HUDEP-2 (cell line): ENCODE measurements at regions not wholly inside any gene's neighbourhood (a gene's known extent, or its start where the extent isn't known, plus 50 kb on each side); places are given as distances from the start of the nearest gene placed in this dataset.

ENCODE experiments used
- DNase-seq, 76 experiments: peaks; one replicate each; lab custom pipeline; 2025; ENCODE audit not compliant: unreplicated experiment in 76 of 76; lab: John Stamatoyannopoulos, UW

DNA sequence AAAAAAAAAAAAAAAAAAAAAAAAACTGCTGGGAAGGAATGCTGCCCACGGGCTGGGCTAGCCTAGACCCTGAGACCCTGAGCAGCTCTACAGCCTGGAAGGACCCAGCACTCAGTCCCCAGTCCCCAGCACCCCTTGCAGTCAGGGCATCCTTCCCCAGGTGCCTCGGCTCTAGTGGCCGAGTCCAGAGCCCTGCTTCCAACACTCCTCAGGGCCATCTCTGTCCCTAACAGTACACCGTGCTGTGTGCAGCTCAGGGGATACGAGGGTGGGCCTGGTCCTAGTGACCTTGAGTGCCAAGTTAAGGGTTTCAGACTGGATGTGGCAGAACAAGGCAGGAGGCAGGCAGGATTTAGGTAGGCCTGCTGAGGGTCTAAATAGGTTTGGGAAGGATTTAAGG lies 50.2 kb upstream of the LRP8 start:
- DNase-seq = no peak

DNA sequence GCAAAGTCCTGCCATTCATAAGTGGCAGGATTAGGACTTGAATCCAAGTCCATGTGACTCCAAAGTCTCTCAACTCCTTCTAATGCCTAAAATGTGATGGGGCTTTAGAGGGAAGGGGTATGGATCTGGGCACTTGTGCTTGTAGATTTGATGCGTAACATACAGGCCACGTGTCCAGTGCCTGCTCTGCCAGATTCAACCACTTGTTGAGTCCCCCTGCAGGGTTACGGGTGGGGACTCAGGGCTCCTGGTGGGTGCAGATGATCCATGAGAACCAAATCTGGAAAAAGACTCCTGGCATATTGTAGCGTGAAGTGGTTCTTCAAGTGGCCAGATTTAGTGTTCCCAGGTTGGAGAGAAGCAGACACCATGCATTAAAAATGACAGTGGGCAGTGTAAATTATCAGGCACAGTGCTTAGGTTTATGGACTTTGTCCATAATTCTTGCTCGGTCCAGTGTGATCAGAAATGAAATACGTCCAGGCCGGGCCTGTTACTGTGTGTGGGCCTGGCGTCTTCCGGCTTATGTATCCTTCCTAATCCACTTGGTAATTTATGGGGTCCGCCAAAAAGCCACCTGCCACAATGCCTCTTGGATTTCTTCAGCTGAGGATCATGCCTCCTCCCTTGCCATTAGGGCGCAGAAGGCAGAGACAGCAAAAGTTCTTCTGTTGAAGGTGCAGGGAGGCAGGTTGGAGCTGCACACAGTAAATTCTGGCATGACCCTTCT lies 51.2 kb upstream of the LRP8 start:
- DNase-seq = no peak

DNA sequence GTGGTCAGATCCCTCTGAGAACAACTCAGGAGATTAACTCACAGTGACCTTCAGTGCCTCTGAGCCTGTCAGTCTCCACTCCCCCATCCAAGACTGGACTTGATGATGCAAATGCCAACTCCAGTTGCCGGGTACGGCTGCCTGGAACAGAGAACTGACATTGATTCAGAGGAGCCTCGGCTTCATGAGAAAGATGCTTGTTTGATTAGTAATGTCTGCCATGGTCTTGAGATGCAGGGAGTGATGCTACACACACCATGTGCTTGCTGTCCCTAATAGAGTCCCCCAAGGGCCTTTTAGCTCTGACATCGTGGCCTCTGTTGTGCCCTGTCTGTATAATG lies 51.8 kb upstream of the LRP8 start:
- no peak for DNase-seq

DNA sequence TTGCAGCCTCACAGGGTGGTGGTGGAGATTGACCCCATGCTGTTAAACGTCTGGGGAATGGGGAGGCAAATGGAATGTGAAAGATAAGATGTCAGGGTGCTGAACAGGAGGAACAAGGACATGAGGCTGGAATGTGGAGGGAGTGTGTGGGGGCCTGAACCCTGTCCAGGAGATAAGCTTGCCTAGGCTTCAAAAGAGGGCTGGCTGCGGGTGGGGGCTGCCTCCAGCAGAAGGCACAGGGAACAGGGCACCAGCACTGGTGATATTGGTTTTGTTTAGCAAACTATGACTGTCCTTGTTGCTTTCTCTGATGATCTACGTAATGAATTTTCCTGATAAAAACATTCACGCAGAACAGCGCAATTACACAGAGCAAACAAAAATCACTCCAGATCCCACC lies 52.4 kb upstream of the LRP8 start:
- no peak for DNase-seq

DNA sequence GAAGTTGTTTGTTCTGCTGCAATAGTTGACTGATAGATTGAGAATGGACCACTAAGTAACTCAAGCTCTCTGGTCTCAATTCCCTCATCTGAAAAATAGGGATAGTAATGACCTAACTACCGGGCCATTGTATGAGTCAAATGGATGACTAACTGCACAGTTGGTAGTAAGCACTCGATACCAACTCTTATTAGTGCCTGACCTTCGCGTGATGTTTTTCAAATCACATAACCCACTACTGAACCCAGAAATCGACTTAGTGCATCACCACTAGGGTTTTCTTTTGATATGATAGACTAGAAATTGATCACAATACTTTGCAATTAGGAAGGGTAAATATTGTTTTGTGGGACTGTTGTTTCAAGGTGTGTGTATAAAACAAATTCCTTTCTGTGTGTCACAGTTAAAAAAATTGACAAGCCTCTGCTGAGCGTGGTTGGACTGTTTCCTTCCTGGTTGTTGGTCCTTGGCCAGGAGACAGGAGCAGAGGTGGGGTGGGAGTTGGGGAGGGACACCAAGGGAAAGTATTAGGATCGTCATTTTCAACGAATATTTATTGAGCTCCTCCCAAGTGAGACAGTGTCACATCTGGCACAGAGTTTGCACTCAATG lies 54.0 kb upstream of the LRP8 start:
- DNase-seq = no peak

DNA sequence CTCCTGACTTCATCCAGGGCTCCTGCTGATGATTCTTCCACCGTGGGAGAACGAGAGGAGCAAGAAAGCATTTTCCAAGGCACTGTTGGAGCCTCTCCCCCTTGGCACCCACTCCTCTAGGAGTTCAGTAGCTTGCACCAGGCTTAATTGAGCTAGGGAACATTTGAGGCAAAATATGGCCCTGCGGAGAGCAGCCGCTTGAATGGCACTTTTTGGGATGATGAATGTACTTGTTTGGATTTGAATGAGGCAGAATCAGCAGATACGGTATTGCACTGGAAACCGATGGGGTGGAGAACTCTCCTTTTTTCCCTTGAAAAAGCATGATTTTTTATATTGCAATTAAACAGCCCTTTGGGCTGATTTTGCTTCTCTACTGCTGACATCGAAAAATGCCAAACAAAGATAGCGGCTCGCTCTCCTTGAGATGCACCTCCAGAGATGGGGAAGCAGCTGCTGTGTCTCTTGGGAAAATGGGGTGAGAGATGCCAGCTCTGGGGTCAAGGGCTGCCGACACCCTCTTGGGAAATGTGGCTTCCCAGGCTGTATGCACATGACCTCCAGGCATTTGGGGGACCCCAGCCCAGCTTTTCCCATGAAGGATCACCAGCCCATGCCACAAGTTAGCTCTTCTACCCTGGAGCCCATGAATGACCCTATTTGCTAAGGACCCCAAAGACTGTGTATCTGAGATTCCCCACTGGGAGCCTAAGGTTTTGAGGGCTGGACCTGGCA lies 55.4 kb upstream of the LRP8 start:
- no peak for DNase-seq

DNA sequence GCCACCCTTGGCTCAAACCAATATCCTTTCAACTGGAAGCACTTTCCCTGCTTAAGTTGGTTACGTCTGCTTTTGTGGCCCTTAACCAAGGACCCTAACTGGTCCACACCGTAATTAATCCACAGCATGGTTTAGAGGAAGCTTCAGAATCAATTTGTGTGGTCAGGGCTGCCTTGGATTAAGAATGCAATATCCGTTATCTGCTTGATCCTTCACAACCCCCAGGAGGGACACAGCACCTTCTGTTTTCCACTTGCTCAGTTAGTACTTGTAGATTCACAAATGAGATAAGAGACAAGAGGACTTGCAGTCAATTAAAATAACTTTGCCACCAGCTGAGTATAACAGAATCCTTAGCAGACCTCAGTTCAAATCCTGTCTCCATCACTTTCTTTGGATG lies 56.9 kb upstream of the LRP8 start:
- no peak for DNase-seq

DNA sequence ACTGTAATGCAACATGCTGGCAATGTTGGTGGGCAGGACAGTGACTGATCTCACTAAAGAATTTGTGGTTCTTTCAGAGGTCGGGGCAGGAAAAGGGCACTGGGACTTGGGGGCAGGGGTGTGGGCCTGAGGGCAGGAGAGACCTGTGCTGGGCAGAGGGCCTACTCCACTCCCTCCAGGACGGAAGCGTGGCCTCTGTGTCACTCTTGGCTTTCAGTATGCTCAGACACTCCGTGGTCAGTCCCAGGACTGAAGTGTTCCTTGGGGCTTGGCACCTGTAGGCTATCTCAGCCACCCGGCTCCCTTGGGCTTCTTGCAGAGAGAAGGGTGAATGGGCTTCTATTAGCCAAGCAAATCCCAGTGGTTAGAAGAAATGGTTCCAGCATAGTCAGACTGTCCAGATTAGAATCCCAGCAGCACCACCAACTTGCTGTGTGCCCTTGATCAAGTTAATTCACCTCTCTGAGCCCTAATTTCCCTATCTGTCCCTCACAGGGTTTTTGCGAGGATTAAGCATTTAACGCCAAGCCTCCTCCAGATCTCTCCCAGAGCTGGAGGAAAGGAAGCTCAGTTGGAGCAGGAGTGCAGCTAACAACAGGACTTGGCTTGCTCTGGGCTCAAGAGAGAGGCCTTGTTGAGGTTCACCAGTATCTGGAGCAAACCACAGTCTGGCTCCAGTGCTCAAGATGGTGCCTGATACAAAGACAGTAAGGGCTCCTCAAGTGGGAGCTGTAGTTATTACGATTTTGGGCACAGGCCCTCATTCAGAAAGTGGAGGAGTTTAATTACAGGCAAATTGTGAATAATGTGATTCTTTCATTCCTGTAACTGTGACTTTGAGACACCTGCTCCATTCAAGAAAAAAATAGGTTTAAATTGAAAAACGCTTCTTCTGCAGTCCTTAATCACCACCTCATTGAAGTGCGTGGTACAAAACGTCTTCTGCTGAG lies 57.7 kb upstream of the LRP8 start:
- no peak for DNase-seq

DNA sequence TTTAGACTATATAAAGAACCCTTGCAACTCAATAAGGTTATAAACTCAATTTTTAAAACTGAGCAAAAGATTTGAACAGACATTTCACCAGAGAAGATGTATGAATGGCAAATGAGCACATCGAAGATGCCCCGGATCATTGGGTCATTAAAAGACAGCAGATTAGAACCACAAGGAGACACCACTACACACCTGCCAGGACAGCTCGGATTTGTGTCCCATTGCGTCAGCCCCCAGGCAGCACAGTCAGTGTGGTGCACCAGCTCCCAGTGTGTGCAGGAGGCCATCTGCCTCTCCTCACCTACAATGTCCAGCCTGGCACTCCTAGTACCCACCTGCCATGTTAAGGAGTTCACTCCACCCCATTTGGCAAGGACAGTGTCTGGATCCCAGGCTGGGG lies 61.1 kb upstream of the LRP8 start:
- DNase-seq = no peak

DNA sequence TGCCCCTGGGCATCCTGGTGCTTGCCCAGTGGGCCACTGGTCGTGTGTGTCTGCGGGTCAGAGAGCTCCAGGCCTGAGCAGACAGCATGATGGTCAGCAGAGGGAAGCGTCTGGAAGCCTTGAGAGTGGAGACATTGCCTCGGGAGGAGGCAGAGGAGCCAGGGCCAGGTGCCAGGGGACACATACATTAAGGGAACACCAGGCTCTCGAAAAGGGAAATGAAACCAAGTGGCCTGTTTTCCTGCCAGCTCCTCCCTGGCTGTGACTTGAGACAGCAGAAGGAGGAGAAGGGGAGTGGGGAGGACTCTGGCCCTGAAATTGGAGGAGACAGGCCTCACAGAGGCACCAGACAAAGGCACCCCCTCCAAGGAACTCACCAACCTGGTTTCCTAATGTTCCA lies 62.4 kb upstream of the LRP8 start:
- DNase-seq = no peak

DNA sequence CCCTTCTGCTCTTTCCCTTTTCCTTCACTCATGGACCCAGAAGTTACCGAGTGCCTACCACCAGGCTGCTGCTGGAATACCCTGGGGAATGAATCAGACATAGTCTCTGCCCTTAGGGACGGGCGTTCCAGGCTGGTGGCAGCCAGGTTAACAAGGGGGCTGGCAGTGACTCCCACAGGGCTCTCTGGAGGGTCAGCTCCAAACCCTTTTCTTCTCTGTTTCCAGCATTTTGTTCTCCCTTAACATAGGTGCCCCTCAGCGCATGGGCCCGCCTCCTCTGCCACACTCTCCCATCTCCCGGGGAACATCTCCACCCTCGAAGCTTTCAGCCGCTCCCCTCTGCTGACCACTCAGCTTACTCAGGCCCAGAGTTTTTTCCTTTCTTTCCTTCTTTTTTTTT lies 62.9 kb upstream of the LRP8 start:
- DNase-seq = no peak

DNA sequence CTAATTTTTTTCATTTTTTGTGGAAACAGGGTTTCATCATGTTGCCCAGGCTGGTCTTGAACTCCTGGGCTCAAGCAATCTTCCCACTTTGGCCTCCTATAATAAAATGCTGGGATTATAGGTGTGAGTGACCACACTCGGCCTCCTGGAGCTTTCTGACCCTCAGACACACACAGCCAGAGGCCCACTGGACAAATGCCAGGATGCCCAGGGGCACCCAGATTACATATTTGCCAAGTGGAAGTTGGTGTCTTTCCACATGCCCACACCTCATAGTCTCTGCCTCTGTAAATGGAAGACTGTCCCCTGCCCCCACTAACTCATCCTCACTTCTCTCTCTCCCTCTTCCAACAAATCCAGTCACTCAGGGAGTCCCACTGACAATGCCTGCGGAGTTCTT lies 63.4 kb upstream of the LRP8 start:
- no peak for DNase-seq

DNA sequence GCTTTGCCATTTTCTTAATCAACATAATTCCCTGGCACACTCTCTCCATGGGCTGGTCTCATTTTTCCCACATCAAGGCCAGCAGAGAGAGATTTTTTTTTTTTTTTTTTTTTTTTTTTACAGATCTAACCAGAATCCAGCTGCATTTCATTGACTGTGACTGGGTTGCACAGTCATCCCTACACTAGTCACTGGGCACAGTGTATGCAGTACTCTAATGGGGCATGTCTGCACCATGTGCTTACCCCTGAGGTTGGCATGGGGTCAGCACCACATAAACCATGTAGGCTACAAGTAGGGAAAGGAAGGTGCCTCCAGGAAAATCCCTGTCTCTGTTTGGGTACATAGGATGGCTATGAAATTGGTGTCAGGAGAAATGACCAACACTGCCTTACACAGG lies 64.1 kb upstream of the LRP8 start:
- DNase-seq = no peak

DNA sequence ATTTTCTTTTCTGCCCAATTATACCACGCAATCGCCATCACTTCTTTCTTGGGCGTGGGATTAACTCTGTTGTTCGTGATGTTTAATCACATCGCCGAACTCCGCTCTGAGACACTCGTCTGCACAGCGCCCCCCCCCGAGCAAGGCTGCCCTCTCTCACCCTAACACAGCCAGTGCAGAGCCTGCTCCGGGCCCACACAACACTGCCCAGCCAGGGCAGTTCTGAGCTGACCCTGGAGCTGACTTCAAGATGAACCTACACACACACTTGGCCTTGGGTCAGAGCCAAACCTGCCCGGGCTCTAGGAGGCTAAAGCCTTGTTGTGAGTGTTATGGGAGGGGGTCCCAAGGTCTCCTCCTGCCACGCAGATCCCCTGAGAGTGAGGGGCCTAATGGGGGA lies 64.6 kb upstream of the LRP8 start:
- no peak for DNase-seq

DNA sequence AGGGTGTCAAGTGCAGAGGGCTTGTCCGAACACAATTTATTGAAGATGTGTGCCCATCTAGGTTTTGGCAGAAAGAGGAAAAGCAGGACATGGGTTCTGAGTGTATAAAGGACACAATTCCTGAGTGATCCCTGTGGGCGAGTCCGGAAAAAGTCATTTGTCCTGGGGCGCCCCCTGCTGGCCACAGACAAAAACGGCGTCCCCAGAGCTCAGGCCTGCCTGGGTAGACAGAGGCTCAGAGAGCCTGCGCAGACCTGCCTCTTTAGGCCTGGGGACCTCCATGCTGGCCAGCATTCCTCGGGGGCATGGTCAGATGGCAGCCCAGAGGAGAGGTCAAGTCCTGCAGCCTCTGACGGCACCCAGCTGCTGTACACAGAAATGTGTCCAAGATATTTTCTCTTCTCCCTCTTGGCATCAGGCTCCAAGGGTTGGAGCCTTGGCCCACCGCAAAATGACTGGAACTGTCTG lies 65.5 kb upstream of the LRP8 start:
- peak in 51 of 76 experiments; percentile 2 to 78 (median 43) for DNase-seq

DNA sequence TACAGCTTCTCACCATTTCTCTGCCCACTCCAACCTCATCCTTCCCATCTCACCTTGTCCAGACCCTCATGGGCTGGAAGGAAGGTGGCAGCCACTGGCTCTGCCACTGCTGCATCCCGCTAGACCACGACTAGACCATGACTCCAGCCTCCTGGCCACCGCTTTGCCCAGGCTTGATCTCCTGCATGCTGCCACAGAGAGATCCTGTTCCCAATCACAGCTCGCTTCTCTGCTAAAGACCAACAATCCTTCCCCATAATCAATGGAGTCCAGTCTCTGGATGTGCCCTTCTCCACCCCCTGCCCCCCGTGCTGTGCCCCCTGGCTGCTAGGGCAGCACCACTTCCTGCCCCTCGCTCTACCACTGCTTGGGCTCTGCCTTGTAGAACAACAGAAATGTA lies 64.9 kb upstream of the DMRTB1 start:
- no peak for DNase-seq

DNA sequence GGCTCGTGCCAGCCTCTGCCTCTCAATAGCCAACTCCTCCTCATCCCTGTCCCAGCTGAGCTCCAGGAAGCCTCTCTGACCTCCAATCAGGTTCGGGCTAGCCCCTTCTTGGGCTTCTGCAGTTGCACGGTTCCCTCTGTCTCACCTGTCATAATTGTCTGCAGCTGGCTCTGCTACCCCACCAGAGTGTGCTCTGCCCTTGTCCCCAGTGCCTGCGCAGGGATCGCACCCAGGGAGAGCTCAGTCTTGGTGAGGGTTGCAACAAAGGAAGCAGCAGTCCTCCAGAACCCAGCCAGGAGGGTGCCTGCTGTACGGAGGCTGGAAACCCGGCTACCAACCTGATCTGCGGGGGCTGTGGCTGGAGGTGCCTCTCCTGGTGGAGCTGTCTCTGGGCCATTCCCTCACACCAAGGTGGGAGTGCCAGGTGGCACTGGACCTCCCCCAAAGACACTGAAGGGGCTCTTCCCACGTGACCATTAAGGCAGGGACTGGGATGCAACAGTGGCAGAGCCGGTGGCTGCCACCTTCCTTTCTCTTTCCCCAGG lies 63.5 kb upstream of the DMRTB1 start:
- no peak for DNase-seq

DNA sequence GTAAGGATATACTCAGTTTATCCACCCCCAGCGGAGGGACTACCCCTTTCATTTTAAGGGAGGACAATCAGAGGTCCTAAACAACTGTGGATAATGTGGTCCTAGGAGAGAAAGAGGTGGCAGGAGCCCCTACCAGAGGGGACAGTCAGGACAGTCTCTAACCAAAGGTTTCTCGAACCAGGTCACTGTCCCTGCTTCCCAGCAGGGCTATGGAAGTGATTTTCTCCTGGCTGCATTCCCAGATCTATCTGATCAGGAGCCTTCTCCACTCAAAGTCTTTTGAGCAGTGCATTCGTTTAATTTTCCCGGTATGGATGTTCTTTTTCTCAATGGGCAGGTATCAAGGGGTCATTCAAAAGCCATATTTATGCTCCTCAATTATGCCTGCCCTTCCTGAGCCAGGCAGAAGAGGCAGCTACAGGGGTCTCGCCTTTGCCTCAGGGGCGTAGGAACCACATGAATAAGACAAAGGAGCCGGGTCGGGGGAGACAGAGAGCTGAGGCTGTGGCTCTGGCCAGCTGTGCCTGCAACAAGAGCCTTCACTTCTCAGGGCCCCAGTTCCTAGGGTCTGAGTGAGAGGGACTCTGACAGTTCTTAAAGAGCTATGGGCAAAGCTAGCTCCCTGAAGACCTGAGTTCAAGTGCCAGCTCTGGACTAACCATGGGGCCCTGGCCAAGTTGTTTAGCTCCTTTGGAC lies 62.5 kb upstream of the DMRTB1 start:
- no peak for DNase-seq

DNA sequence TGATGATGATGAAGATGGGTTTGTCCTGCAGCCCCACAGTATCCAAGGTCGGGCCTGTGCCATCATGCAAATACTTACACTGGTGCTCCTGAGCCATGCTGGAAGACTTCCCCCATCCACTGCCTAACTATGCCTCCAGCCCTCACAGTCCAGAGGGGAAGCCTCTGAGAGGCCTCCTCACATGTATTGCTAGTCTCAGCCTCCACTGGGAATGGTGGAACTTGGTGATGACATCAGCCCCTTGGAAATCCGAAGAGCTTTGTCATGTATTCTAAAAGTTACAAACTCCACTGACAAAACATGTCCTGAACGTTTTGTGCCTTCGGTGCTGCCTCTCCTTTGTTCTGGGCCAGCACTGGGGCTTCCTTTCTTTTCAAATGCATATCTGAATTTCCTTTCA lies 61.1 kb upstream of the DMRTB1 start:
- no peak for DNase-seq
